CD14-positive monocyte (primary cell): ENCODE measurements at regions not wholly inside any gene's neighbourhood (a gene's known extent, or its start where the extent isn't known, plus 50 kb on each side); places are given as distances from the start of the nearest gene placed in this dataset.
A peak's percentile ranks its signal among the peaks of the same experiment; 100 is the strongest.

Experiments used
- DNase-seq, 3 donors: peaks; one replicate each; pipeline ENCODE4 v3.0.0-alpha.2; 2011 to 2022
- H2AFZ ChIP-seq: 2 replicates; pipeline ENCODE4 v1.6.0; 2012; ENCODE audit warnings: mild to moderate bottlenecking, low read depth, low read length, inconsistent platforms; ENCODE audit not compliant: insufficient read depth, poor library complexity, severe bottlenecking
- H3K27ac ChIP-seq, 2 donors: 1 replicate in 1 of 2; 2 replicates in 1 of 2; pipeline ENCODE4 v1.5.1; 2012 to 2013; ENCODE audit warnings: low read length in 2 of 2, control low read depth in 1 of 2, inconsistent platforms in 1 of 2, low read depth in 1 of 2, mild to moderate bottlenecking in 1 of 2
- H3K27me3 ChIP-seq, 2 donors: one replicate each; pipeline versions ENCODE4 v1.6.0 to v1.6.1; 2011 to 2013; ENCODE audit warnings: low read length in 2 of 2; ENCODE audit not compliant: control insufficient read depth in 2 of 2, insufficient read depth in 2 of 2
- H3K36me3 ChIP-seq, 2 donors: replicated peaks in 1 of 2; 1 replicate in 1 of 2; 2 replicates in 1 of 2; pipeline versions ENCODE4 v1.5.1 to v1.6.1; 2012 to 2013; ENCODE audit warnings: low read length in 2 of 2, control low read depth in 1 of 2, inconsistent platforms in 1 of 2, mild to moderate bottlenecking in 1 of 2; ENCODE audit not compliant: insufficient read depth in 2 of 2, control insufficient read depth in 1 of 2
- H3K4me1 ChIP-seq, 2 donors: 1 replicate in 1 of 2; 2 replicates in 1 of 2; pipeline versions ENCODE4 v1.5.1 to v1.6.1; 2012 to 2013; ENCODE audit warnings: low read length in 2 of 2, control low read depth in 1 of 2, inconsistent platforms in 1 of 2, mild to moderate bottlenecking in 1 of 2, moderate library complexity in 1 of 2; ENCODE audit not compliant: insufficient read depth in 2 of 2, control insufficient read depth in 1 of 2
- H3K4me2 ChIP-seq: replicated peaks from 2 replicates; pipeline ENCODE3; 2012; ENCODE audit warnings: low read length, moderate library complexity, mild to moderate bottlenecking; ENCODE audit not compliant: poor library complexity, severe bottlenecking; ENCODE audit errors: extremely low read depth
- H3K4me3 ChIP-seq, 3 experiments: fragments of 200-600 bp in 1 of 3; sonication (generic) in 1 of 3; replicated peaks in 1 of 3; 1 replicate in 2 of 3; 2 replicates in 1 of 3; pipeline ENCODE4 v1.5.1; 2011 to 2013; ENCODE audit warnings: low read length in 3 of 3, mild to moderate bottlenecking in 3 of 3, control low read depth in 2 of 3, low read depth in 2 of 3, inconsistent platforms in 1 of 3, moderate library complexity in 1 of 3
- H3K79me2 ChIP-seq: 2 replicates; pipeline ENCODE4 v1.6.0; 2012; ENCODE audit warnings: mild to moderate bottlenecking, control low read depth, inconsistent platforms, low read length, moderate library complexity; ENCODE audit not compliant: insufficient read depth
- H3K9ac ChIP-seq: 2 replicates; pipeline ENCODE4 v1.6.0; 2017; ENCODE audit warnings: low read length, mild to moderate bottlenecking; ENCODE audit not compliant: insufficient read depth, poor library complexity, severe bottlenecking
- H3K9me3 ChIP-seq, 2 donors: replicated peaks in 1 of 2; 1 replicate in 1 of 2; 2 replicates in 1 of 2; pipeline versions ENCODE4 v1.5.1 to v1.6.1; 2012 to 2013; ENCODE audit warnings: low read length in 2 of 2, control low read depth in 1 of 2; ENCODE audit not compliant: control insufficient read depth in 1 of 2, insufficient read depth in 1 of 2
- H4K20me1 ChIP-seq: 2 replicates; pipeline ENCODE4 v1.6.0; 2012; ENCODE audit warnings: mild to moderate bottlenecking, low read length, control low read depth, moderate library complexity; ENCODE audit not compliant: insufficient read depth
- H3K27ac Mint-ChIP-seq, 7 donors: one replicate each; pipeline ENCODE4 v1.8.0; 2020; ENCODE audit warnings: mild to moderate bottlenecking in 7 of 7, mixed read lengths in 7 of 7, moderate library complexity in 6 of 7, inconsistent platforms in 2 of 7
- H3K27me3 Mint-ChIP-seq, 3 donors: one replicate each; pipeline ENCODE4 v1.8.0; 2021 to 2022; ENCODE audit warnings: low read depth in 3 of 3, mild to moderate bottlenecking in 3 of 3, mixed read lengths in 3 of 3, moderate library complexity in 3 of 3, inconsistent platforms in 1 of 3
- H3K36me3 Mint-ChIP-seq, 2 donors: one replicate each; pipeline ENCODE4 v1.8.0; 2020; ENCODE audit warnings: mixed read lengths in 2 of 2, inconsistent platforms in 1 of 2, mild to moderate bottlenecking in 1 of 2
- H3K4me1 Mint-ChIP-seq: one replicate; pipeline ENCODE4 v1.8.0; 2020; ENCODE audit warnings: mild to moderate bottlenecking, mixed read lengths
- H3K4me3 Mint-ChIP-seq, 2 donors: one replicate each; pipeline ENCODE4 v1.8.0; 2020; ENCODE audit warnings: mild to moderate bottlenecking in 2 of 2, mixed read lengths in 2 of 2, moderate library complexity in 1 of 2
- H3K9me3 Mint-ChIP-seq, 7 donors: one replicate each; pipeline ENCODE4 v1.8.0; 2020 to 2022; ENCODE audit warnings: mixed read lengths in 7 of 7, mild to moderate bottlenecking in 6 of 7, moderate library complexity in 6 of 7, inconsistent platforms in 2 of 7
- WGBS: methylation state at CpG from one replicate; pipeline ENCODE4 v1.1.5; 2013; ENCODE audit warnings: missing lambda C conversion rate; ENCODE audit not compliant: insufficient coverage; 5-methylcytosine and 5-hydroxymethylcytosine counted together
- intact Hi-C, 2 donors: fragments of 100-400 bp; cut with micrococcal nuclease; formaldehyde crosslinking; loops; one replicate each; pipeline versions ENCODE4 v1.15.0 to v1.15.1; 2023
- TF ChIP-seq, protein P1 (sequence below): fragments of 200-600 bp; IDR thresholded peaks from one replicate; pipeline ENCODE4 v1.8.0; 2022; ENCODE audit warnings: antibody characterized with exemption, mild to moderate bottlenecking

DNA sequence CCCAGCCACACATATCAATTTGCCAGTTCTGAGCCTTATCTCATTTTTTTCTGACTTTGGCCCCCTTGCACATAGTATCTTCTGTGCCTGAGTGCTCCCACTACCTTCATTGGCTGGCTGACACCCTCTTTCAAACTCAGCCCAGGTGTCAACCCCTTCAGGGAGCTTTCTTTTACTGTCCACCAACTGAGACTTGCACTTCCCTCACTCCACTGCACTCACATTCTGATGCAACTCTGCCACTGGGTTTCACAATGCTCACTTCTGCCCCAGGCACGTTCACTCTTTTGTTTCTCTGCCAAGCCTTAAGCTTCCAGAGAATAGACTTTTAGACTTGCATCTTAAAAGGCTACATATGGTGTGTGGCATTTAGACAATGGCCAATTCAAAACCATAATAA is 101.5 kb upstream of the CBLB start:
- peaks cover 7% of the 10 kb centered on the region for H3K4me1 Mint-ChIP-seq
- no peak overlapping the region for H3K4me2 ChIP-seq
- no peak overlapping the region for H3K4me3 ChIP-seq
- TF ChIP-seq, protein P1, sequence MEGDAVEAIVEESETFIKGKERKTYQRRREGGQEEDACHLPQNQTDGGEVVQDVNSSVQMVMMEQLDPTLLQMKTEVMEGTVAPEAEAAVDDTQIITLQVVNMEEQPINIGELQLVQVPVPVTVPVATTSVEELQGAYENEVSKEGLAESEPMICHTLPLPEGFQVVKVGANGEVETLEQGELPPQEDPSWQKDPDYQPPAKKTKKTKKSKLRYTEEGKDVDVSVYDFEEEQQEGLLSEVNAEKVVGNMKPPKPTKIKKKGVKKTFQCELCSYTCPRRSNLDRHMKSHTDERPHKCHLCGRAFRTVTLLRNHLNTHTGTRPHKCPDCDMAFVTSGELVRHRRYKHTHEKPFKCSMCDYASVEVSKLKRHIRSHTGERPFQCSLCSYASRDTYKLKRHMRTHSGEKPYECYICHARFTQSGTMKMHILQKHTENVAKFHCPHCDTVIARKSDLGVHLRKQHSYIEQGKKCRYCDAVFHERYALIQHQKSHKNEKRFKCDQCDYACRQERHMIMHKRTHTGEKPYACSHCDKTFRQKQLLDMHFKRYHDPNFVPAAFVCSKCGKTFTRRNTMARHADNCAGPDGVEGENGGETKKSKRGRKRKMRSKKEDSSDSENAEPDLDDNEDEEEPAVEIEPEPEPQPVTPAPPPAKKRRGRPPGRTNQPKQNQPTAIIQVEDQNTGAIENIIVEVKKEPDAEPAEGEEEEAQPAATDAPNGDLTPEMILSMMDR, result no peak
- DNase-seq, result peak; percentile 43 to 54 (median 54)
- H3K4me1 ChIP-seq, result peaks cover 6 to 7% of the 10 kb centered on the region in 2 donors
- no peaks in the 10 kb centered on the region for H3K36me3 ChIP-seq
- peaks cover 9 to 17% of the 10 kb centered on the region in 2 donors for H3K9me3 ChIP-seq
- H2AFZ ChIP-seq, result no peak overlapping the region
- no peak overlapping the region for H3K9ac ChIP-seq
- peaks cover 2 to 6% of the 10 kb centered on the region in 2 donors for H3K36me3 Mint-ChIP-seq
- no CpG with 5 or more reads among the region's 1 CpG for WGBS
- H3K4me3 Mint-ChIP-seq, result no peak overlapping the region
- peaks cover 10 to 19% (median 17%) of the 10 kb centered on the region in 7 donors for H3K9me3 Mint-ChIP-seq
- H3K79me2 ChIP-seq, result no peaks in the 10 kb centered on the region
- peaks cover 0 to 2% (median 0%) of the 10 kb centered on the region in 3 donors for H3K27me3 Mint-ChIP-seq
- intact Hi-C loops, result no loop called here
- H3K27ac Mint-ChIP-seq, result peak overlapping the region in 3 of 7 donors; percentile 34 to 70 (median 68)
- no peak overlapping the region for H3K27ac ChIP-seq
- no peaks in the 10 kb centered on the region for H3K27me3 ChIP-seq
- H4K20me1 ChIP-seq, result no peaks in the 10 kb centered on the region

DNA sequence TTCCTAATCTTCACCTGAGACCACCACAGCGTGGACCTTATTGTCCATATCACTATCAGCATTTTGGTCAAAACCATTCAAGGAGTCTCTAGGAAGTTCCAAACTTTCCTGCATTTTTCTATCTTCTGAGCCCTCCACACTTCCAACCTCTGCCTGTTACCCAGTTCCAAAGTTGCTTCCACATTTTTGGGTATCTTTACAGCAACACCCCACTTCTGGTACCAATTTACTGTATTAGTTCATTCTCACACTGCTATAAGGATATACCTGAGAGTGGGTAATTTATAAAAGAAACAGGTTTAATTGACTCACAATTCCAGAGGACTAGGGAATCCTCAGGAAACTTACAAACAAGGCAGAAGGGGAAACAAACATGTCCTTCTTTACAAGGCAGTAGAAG is 103.3 kb upstream of the CBLB start:
- H3K9me3 Mint-ChIP-seq, result peaks cover 10 to 18% (median 14%) of the 10 kb centered on the region in 7 donors
- WGBS, result 0% methylated on average over 1 of the region's 1 CpG
- Histone ChIP-seq H3K9me3 (peaks cover 9 to 17% of the 10 kb centered on the region in 2 donors), H3K36me3 (no peaks in the 10 kb centered on the region), H3K27me3 (no peaks in the 10 kb centered on the region), H3K27ac (no peak overlapping the region), H3K9ac (no peak overlapping the region), H4K20me1 (no peaks in the 10 kb centered on the region), H3K4me3 (no peak overlapping the region), H3K79me2 (no peaks in the 10 kb centered on the region), H3K4me2 (no peak overlapping the region), H2AFZ (no peak overlapping the region), H3K4me1 (peaks cover 6 to 7% of the 10 kb centered on the region in 2 donors)
- intact Hi-C loops, result no loop called here
- peak overlapping the region in 1 of 7 donors; percentile 49 for H3K27ac Mint-ChIP-seq
- TF ChIP-seq, protein P1, result no peak
- H3K36me3 Mint-ChIP-seq, result peaks cover 2 to 6% of the 10 kb centered on the region in 2 donors
- no peak overlapping the region for H3K4me3 Mint-ChIP-seq
- peaks cover 7% of the 10 kb centered on the region for H3K4me1 Mint-ChIP-seq
- peaks cover 0 to 2% (median 0%) of the 10 kb centered on the region in 3 donors for H3K27me3 Mint-ChIP-seq
- no peak for DNase-seq
